PC-3 (cell line): ENCODE measurements at regions not wholly inside any gene's neighbourhood (a gene's known extent, or its start where the extent isn't known, plus 50 kb on each side); places are given as distances from the start of the nearest gene placed in this dataset.

Experiments used
- CTCF ChIP-seq: fragments of 300-600 bp; sonication (generic); conservative IDR thresholded peaks from 2 replicates; pipeline ENCODE4 v1.5.1; 2017; ENCODE audit warnings: antibody characterized with exemption, low read depth, mild to moderate bottlenecking, low read length
- EZH2 ChIP-seq: fragments of 300-600 bp; sonication (generic); IDR thresholded peaks from one replicate; pipeline ENCODE4 v1.6.1; 2017; ENCODE audit warnings: antibody characterized with exemption, mild to moderate bottlenecking, low read length; ENCODE audit not compliant: unreplicated experiment

GRCh38 chr13:87557788-87558187, 113.4 kb upstream of the SLITRK5 start:
- TF ChIP-seq CTCF: no peak
- TF ChIP-seq EZH2: no peak
